Activated T-helper 17 cell treated with anti-CD3 and anti-CD28 coated beads, Interleukin-2, amount 50 U/mL, for 72 hours (primary cell): ENCODE measurements at regions not wholly inside any gene's neighbourhood (a gene's known extent, or its start where the extent isn't known, plus 50 kb on each side); places are given as distances from the start of the nearest gene placed in this dataset.

Experiments used
- ATAC-seq: fragments of 150-1000 bp; cut with Tn5 transposase; replicated peaks from 2 replicates; pipeline ENCODE4 v1.10.0; 2021; ENCODE audit warnings: mild to moderate bottlenecking, moderate library complexity
- H3K27ac Mint-ChIP-seq: one replicate; pipeline ENCODE4 v1.8.0; 2022; ENCODE audit warnings: mixed read lengths
- H3K27me3 Mint-ChIP-seq: one replicate; pipeline ENCODE4 v1.8.0; 2022; ENCODE audit warnings: mixed read lengths
- H3K36me3 Mint-ChIP-seq: one replicate; pipeline ENCODE4 v1.8.0; 2022; ENCODE audit warnings: low read depth, mild to moderate bottlenecking, mixed read lengths
- H3K4me1 Mint-ChIP-seq: one replicate; pipeline ENCODE4 v1.8.0; 2022; ENCODE audit warnings: mixed read lengths
- H3K4me3 Mint-ChIP-seq: one replicate; pipeline ENCODE4 v1.8.0; 2022; ENCODE audit warnings: mild to moderate bottlenecking, mixed read lengths
- H3K9me3 Mint-ChIP-seq: one replicate; pipeline ENCODE4 v1.8.0; 2022; ENCODE audit warnings: mixed read lengths

DNA sequence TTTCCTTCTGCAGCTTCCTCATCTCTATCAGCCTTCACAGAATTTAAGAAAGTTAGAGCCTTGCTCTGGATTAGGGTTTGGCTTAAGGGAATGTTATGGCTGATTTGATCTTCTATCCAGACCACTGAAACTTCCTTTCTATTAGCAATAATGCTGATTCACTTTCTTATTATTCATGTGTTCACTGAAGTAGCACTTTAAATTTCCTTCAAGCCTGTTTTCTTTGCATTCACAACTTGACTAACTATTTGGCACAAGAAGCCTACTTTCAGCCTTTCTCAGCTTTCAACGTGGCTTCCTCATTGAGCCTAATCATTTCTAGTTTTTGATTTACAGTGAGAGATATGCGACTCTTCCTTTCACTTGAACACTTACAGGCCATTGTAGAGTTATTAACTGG, 528.5 kb downstream of the PLPP3 start:
- Mint-ChIP-seq H3K27me3 (no peaks in the 10 kb centered on the region), H3K4me1 (no peaks in the 10 kb centered on the region)
- ATAC-seq = no peak

DNA sequence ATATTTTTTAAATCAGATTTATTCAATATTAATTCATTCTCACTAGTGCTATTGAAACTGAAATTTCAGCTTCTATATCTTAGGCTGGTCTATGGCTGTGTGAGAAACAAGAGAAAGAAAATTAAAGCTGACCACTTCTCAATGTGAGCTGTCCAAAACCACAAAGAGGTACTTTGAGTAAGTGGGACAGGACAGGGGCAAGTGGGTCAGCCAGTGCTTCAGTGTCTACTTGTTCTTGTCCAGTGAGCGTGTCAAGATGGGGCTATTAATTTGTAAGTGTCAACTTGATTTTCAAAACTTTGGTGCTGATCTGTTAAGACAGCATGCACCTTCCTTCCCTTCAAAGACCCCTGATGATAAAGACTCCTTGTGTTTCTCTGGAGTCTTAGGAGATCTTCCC, 533.9 kb downstream of the PLPP3 start:
- H3K4me1 Mint-ChIP-seq = no peaks in the 10 kb centered on the region
- no peak for ATAC-seq
- no peaks in the 10 kb centered on the region for H3K9me3 Mint-ChIP-seq
- peaks cover 5% of the 10 kb centered on the region for H3K27me3 Mint-ChIP-seq
- no peak overlapping the region for H3K27ac Mint-ChIP-seq
- H3K4me3 Mint-ChIP-seq = no peak overlapping the region
- no peaks in the 10 kb centered on the region for H3K36me3 Mint-ChIP-seq

More for the DNA sequence above, 528.5 kb downstream of the PLPP3 start:
- Mint-ChIP-seq H3K4me3 (no peak overlapping the region), H3K27ac (no peak overlapping the region), H3K9me3 (peaks cover 5% of the 10 kb centered on the region), H3K36me3 (no peaks in the 10 kb centered on the region)

DNA sequence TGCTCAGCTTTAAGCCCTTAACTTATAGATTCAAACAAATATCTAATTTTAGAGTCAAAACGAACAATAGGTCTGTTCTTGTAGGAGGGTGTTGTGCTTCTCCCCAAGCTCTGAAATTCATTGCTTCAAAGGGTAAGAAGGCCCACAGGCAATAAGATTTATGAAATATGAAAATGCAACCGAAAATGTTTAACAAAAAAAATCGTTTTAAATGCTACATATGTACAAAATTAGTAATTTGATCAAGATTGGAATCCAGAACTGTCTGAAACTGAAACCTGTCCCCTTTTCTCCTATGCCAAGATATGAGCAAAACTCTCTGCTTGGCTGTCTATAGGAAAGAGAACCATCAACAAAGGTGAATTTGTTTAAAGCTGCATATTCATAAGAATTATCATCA, 534.3 kb downstream of the PLPP3 start:
- Mint-ChIP-seq H3K27me3 (peaks cover 5% of the 10 kb centered on the region), H3K4me1 (no peaks in the 10 kb centered on the region), H3K9me3 (no peaks in the 10 kb centered on the region), H3K36me3 (no peaks in the 10 kb centered on the region), H3K27ac (no peak overlapping the region), H3K4me3 (no peak overlapping the region)
- no peak for ATAC-seq

DNA sequence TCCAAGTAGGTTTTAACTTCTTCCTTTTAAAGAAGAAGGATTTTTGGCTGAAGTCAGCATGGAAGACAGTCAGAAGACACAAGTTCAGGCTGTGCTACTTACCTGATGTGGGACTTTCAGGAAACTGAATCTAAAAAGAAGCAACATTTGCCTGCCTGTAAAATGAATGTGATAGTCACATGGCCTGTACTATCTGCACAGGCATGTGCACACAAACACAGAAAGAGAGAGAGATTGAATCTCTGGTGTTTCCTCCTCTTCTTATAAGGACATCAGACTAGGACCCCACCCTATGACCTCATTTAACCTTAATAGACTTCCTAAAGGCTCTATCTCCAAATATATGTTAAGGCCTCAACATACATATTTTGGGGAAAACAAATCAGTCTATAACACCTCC, 542.9 kb downstream of the PLPP3 start:
- H3K4me1 Mint-ChIP-seq = no peaks in the 10 kb centered on the region
- peaks cover 4% of the 10 kb centered on the region for H3K9me3 Mint-ChIP-seq
- no peak overlapping the region for H3K4me3 Mint-ChIP-seq
- peaks cover 11% of the 10 kb centered on the region for H3K27me3 Mint-ChIP-seq
- H3K36me3 Mint-ChIP-seq = no peaks in the 10 kb centered on the region
- ATAC-seq = no peak
- no peak overlapping the region for H3K27ac Mint-ChIP-seq

DNA sequence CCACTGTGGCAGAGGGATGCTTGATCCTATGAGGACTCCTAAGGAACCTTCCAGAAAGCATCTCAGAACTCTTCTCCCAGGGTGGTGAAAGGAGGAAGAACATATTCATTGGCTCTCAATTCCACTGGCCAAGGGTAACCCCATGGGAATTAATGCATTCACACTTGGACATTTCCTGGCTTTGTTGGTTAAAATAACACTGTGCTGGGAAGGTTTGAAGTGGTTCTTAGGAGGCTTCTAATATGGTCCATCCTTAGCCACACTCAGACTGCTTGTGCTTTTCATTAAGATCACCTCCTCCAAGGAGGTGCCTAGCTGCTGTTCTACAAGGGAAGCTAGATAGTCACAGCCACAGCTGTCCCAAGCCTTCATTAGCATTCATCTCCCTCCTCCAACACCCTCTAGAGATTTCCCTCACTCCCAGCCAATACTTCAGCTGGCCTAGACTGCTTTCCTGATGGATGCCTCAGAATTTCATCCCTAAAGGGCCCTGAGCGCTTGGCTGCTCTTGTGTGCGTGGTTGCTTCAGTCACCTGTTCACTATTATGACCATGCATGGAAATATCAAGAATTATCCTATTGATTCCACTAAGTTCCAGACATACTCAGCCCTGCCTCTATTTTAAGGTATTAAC, 544.4 kb downstream of the PLPP3 start:
- peaks cover 10% of the 10 kb centered on the region for H3K27me3 Mint-ChIP-seq
- H3K4me1 Mint-ChIP-seq = no peaks in the 10 kb centered on the region
- no peak overlapping the region for H3K4me3 Mint-ChIP-seq
- no peak overlapping the region for H3K27ac Mint-ChIP-seq
- H3K9me3 Mint-ChIP-seq = peaks cover 4% of the 10 kb centered on the region
- ATAC-seq = no peak
- H3K36me3 Mint-ChIP-seq = no peaks in the 10 kb centered on the region

DNA sequence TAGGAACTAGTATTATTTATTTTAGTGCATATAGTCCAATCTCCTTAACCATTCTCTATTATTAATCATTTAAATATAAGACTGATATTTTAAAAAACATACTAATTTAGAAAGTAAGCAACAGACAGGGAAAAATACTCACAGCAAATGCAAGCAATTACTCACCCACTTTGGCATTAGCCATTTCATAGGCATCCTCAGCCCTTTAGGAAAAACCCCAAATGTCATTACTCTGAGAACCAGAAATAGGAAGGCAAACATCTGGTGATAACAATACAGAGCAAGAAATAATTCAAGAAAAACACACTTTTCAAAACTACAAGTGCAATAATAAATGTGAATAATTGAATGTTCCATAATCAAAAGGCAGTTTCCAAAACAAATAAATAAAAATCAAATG, 545.1 kb downstream of the PLPP3 start:
- H3K27ac Mint-ChIP-seq = no peak overlapping the region
- no peaks in the 10 kb centered on the region for H3K36me3 Mint-ChIP-seq
- H3K9me3 Mint-ChIP-seq = peaks cover 4% of the 10 kb centered on the region
- no peak overlapping the region for H3K4me3 Mint-ChIP-seq
- H3K4me1 Mint-ChIP-seq = no peaks in the 10 kb centered on the region
- peaks cover 10% of the 10 kb centered on the region for H3K27me3 Mint-ChIP-seq
- no peak for ATAC-seq

DNA sequence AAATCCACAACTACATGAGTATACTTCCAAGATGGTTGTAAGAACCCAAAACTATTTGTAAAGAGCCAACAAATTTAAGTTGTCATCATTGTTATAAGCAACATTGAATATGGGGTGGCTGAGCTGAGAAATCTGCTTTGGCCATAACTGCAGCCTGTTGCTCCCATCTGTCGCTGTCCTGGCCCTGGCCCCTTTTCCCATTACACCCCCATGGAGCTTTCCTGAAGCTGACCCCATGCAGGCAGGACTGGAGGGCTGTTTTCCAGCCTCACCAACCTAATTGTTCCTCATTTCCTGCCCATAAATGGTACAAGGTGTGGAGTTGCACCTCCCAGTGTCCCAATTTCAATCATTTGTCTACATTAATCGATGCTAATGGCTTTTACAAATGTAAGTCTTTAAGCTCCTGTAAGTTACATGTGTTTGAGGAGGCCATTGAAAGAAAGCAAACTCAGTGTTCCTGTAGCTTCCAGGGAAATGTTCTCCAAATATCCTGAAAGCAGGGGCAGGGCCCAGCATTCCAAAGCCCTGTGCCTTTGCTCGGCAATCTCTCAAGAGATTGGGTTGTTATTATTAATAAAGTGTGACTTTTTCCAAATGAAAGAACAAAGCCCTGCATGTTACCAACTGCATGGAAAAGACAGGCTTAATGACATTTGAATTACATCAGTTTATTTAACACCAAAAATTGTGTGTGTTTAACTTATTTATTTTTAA, 545.9 kb downstream of the PLPP3 start:
- H3K27ac Mint-ChIP-seq = no peak overlapping the region
- peaks cover 10% of the 10 kb centered on the region for H3K27me3 Mint-ChIP-seq
- no peak overlapping the region for H3K4me3 Mint-ChIP-seq
- H3K4me1 Mint-ChIP-seq = no peaks in the 10 kb centered on the region
- no peaks in the 10 kb centered on the region for H3K36me3 Mint-ChIP-seq
- no peak for ATAC-seq
- H3K9me3 Mint-ChIP-seq = peaks cover 4% of the 10 kb centered on the region

DNA sequence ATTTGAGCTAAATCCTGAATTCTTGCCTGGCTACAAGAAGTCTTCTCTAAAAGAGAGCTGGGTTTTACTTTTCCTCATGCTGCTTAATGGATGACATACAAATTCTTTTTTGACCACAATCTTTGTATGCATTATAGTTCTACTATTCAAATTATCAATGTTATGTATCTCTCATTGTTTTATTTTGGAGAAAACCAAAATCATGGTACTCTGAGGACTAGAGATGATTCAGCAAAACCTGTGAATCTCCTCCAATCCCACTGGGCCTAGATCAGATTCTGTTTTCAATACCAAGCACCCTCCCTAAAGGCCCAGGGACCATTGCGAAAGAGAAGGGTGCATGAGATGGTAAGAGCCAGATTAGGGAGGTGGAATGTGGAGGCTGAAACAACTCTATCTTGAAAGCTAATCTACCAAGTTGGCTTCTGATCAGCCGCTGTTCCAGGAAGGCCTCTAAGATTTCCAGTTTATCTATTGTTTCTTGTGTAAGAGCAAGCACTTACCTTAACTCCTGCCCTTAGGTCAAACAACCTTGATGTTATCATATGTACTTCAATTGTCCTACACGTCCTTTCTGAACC, 547.2 kb downstream of the PLPP3 start:
- Mint-ChIP-seq H3K9me3 (peaks cover 4% of the 10 kb centered on the region), H3K4me3 (no peak overlapping the region), H3K27ac (no peak overlapping the region), H3K4me1 (no peaks in the 10 kb centered on the region), H3K36me3 (no peaks in the 10 kb centered on the region), H3K27me3 (peaks cover 10% of the 10 kb centered on the region)
- ATAC-seq = no peak

DNA sequence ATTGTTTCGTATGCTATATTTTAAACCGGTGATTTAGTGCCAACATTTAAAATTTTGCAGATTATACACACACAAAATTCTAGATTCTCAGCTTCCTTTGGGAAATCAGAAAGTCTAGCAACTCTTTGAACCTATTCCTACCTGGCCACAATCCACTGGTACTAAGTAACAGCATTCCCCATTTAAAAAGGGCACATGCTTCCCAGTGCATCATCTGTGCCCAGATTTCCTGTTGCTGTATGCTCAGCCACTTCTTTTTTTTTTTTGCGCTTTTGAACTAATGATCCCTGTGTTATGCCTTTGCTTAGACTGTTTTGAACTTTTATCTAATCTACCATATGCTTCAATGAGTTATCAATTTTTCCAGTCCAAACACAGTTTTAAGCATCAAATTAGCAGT, 548.4 kb downstream of the PLPP3 start:
- H3K9me3 Mint-ChIP-seq = peaks cover under 1% of the 10 kb centered on the region
- H3K4me3 Mint-ChIP-seq = no peak overlapping the region
- ATAC-seq = no peak
- no peaks in the 10 kb centered on the region for H3K4me1 Mint-ChIP-seq
- H3K36me3 Mint-ChIP-seq = no peaks in the 10 kb centered on the region
- no peak overlapping the region for H3K27ac Mint-ChIP-seq
- peaks cover 6% of the 10 kb centered on the region for H3K27me3 Mint-ChIP-seq

DNA sequence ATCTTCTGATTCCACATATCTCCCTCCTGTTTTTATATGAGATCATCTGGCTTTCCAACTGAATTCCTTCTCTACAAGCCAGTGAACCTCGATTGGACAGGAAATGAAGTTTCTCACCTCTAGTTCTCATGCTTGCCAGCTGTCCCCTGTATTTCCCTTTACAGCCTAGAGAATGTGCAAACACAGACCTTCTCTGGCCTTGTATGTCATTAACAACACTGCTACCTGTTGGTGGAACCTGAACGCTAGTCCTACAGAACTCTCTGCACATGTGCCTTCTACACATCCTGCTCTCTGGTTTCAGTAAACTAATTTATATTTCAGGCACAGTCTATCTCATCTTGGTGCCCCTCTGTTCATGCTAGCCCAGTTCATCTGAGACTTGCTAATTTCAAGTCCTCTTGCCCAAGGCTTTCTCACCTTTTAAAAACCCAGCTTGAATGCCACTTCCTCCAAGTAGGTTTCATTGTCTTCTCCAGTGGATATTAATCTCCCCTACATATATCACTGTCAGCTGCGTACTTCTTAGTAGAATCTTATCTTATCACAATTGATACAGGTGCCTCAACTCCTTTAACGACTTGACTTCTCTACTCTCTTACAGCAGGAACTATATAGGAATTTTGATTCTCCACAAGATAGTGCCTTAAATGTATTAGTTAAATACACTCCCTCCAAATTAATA, 549.9 kb downstream of the PLPP3 start:
- ATAC-seq = no peak
- no peak overlapping the region for H3K27ac Mint-ChIP-seq
- H3K27me3 Mint-ChIP-seq = peaks cover 4% of the 10 kb centered on the region

DNA sequence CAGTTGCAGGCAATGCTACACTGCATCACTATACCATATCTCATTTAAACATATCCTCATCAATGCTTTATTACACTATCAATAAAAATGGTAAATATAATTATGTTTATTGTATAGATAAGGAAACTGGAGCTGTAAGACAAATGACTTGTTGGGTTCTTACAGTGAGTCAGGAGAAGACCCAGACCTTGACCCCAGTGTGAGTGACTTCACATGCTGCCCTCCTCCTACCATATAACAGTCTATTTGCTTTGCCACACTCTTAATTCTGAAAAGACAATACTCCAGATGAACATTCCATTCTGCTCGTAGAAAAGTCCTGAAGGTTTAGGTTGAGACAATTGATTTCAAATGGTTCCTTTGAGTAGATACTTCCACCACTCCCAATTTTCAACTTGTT, 550.5 kb downstream of the PLPP3 start:
- H3K4me3 Mint-ChIP-seq = no peak overlapping the region
- H3K4me1 Mint-ChIP-seq = no peaks in the 10 kb centered on the region
- no peak for ATAC-seq
- H3K36me3 Mint-ChIP-seq = no peaks in the 10 kb centered on the region
- peaks cover 4% of the 10 kb centered on the region for H3K27me3 Mint-ChIP-seq
- no peak overlapping the region for H3K27ac Mint-ChIP-seq
- no peaks in the 10 kb centered on the region for H3K9me3 Mint-ChIP-seq

More for the DNA sequence above, 549.9 kb downstream of the PLPP3 start:
- no peaks in the 10 kb centered on the region for H3K36me3 Mint-ChIP-seq
- no peaks in the 10 kb centered on the region for H3K9me3 Mint-ChIP-seq
- H3K4me1 Mint-ChIP-seq = no peaks in the 10 kb centered on the region
- no peak overlapping the region for H3K4me3 Mint-ChIP-seq

DNA sequence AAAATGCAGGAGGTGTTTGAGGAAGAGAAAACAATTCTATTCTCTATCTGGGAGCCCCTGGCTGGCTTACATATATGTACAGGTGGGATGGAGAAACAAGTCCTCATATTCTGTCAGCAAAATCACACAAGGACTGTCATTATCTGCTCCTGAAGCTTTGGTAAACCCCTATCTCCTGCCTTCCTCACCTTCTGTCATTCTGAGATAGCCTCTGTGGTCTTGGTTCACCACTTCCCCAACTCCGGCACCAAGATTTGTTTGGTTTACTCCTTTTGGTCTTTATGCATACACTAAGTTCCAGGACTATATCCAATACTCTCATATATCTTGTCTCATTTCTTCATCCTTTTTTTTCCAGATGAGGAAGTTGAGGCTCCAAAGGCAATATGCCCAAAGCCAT, 551.1 kb downstream of the PLPP3 start:
- no peaks in the 10 kb centered on the region for H3K9me3 Mint-ChIP-seq
- H3K4me3 Mint-ChIP-seq = no peak overlapping the region
- H3K4me1 Mint-ChIP-seq = no peaks in the 10 kb centered on the region
- no peak for ATAC-seq
- H3K36me3 Mint-ChIP-seq = no peaks in the 10 kb centered on the region
- peaks cover 4% of the 10 kb centered on the region for H3K27me3 Mint-ChIP-seq
- H3K27ac Mint-ChIP-seq = no peak overlapping the region

DNA sequence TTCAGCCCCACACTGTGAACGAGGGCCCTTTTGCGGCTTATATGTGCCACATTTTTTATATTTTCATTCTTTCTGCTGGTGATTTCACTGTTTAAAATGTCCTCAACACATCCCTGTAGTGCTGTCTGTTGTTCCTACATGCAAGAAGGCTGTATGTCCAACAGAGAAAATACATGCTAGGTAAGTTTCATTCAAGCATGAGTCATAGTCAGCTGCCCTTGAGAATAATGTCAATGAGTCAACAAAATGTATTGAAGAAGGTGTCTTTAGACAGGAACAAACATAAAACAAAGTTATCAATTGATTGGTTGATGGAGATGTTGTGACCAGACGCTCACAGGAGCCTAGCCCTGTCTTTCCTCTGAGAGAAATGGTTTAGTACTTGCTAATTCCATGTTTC, 553.4 kb downstream of the PLPP3 start:
- Mint-ChIP-seq H3K4me3 (no peak overlapping the region), H3K4me1 (no peaks in the 10 kb centered on the region), H3K9me3 (no peaks in the 10 kb centered on the region), H3K36me3 (no peaks in the 10 kb centered on the region), H3K27ac (no peak overlapping the region), H3K27me3 (no peaks in the 10 kb centered on the region)
- ATAC-seq = no peak

DNA sequence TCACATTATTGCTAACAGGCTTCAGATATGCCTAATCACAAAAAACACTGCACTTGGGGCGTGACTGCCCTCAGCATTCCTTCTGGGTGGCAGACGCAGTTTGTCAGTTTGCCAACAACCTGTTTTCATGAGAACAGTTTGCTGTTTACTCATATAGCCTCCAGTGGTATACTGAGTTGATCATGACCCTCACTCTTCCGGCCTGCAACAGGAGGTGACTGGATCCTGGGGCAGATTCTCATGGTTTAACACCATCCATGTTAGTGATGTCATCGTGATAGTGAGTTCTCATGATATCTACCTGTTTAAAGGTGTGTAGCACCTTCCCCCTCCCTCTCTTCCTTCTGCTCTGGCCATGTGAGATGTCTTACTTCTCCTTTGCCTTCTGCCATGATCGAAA, 555.2 kb downstream of the PLPP3 start:
- H3K36me3 Mint-ChIP-seq = no peaks in the 10 kb centered on the region
- H3K4me3 Mint-ChIP-seq = no peak overlapping the region
- H3K27me3 Mint-ChIP-seq = no peaks in the 10 kb centered on the region
- no peaks in the 10 kb centered on the region for H3K4me1 Mint-ChIP-seq
- no peaks in the 10 kb centered on the region for H3K9me3 Mint-ChIP-seq
- no peak overlapping the region for H3K27ac Mint-ChIP-seq
- no peak for ATAC-seq

DNA sequence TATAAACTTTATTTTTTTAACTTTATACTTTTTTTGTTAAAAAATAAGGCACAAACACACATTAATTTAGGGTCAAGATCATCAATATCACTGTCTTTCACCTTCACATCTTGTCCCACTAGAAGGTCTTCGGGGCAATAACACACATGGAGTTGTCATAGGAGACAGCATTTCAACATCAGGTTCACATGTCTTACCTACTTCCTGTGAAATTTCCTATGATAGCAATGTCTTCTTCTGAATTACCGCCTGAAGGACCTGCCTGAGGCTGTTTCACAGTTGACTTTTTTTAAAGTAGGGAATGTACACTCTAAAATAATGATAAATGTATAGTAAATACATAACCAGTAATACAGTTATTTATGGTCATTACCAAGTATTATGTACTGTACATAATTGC, 559.4 kb downstream of the PLPP3 start:
- Mint-ChIP-seq H3K9me3 (no peaks in the 10 kb centered on the region), H3K4me1 (no peaks in the 10 kb centered on the region), H3K36me3 (no peaks in the 10 kb centered on the region), H3K4me3 (no peak overlapping the region), H3K27ac (no peak overlapping the region), H3K27me3 (no peaks in the 10 kb centered on the region)
- no peak for ATAC-seq
